ENCODE measurements at regions not wholly inside any gene's neighbourhood (a gene's known extent, or its start where the extent isn't known, plus 50 kb on each side); places are given as distances from the start of the nearest gene placed in this dataset.
"Not testable (repeated sequence)": the region's sequence is repeated elsewhere in the genome, so short reads cannot be mapped to it uniquely, and the experiment has no call there.

- no peak for DNase-seq
Observed at GRCh38 chr18:39449566-39449965, 1884.0 kb upstream of the CELF4 start.

DNA sequence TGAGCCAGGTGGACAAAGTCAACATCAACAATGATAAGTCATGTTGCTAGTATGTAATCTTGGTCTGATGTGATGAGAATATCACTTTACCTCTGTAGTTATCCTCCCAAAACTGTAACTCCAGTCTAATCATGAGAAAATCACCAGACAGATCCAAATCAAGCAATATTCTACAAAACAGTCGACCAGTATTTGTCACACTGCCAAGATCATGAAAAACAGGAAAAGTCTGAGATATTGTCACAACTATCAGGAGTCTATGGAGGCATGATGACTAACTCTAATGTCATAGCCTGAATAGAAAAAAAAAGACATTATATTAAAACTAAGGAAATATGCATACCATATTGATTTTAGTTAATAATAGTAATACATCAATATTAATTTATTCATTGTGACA lies 1883.3 kb upstream of the CELF4 start:
- DNase-seq = no peak

GRCh38 chr18:39444957-39445356 lies 1879.4 kb upstream of the CELF4 start:
- not testable (repeated sequence) for DNase-seq

DNA sequence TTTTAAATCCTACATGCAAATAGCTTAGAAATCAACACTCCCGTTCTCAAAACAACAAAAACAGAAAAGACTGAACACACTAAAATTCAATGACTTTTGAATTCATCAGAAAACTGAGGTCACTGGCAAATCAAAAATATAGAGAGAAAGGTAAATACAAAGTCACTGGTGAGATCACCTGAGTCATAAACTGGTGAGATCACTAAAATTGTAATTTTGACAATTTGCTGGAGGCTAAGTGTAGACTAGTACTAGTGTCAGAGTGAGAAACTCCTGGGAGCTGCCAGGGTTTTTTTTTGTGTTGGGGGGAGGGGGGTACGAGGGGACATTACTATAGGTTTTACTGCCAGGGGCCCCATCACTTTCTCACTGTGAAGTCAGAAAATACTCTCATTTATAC lies 1876.0 kb upstream of the CELF4 start:
- DNase-seq = no peak

DNA sequence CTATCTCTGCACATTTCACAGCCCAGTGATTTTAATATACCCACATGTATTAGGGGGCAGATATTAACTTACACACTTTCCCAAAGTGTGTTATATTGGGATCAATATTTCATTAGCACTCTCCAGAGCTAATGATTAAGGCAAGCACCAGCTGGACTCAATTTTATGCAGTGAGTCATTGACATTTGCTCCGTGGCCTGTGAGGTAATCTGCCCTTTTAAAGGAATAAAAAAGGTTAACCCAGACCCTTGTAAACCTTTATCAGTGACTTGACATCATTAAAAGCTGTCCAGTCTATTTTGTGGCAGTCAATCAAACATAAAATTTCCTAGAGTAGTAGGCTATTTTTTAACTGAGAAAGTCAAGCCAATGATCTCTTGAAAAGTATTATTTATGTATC lies 1870.4 kb upstream of the CELF4 start:
- DNase-seq = no peak

DNA sequence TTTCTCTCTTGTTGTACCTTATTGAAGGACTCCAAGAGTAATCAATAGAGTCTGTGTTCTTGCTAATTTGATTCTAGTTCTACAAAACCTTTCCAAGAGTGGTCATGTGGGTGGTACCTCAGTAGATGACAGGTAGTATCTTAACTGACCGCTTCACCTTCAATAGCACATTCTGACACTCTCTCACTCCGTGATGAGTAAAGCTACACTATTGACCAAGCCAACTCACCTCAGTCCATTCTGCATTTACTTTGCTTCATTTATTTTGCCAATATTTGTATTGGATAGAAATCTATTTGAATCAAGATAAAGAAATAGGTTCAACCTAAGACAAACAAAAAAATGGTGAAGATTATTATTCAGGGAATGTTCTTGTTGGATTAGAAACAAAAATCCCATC lies 1869.6 kb upstream of the CELF4 start:
- DNase-seq = no peak

GRCh38 chr18:39434223-39434920 lies 1868.8 kb upstream of the CELF4 start:
- no peak for DNase-seq

GRCh38 chr18:39425172-39425850 lies 1859.7 kb upstream of the CELF4 start:
- DNase-seq = no peak

DNA sequence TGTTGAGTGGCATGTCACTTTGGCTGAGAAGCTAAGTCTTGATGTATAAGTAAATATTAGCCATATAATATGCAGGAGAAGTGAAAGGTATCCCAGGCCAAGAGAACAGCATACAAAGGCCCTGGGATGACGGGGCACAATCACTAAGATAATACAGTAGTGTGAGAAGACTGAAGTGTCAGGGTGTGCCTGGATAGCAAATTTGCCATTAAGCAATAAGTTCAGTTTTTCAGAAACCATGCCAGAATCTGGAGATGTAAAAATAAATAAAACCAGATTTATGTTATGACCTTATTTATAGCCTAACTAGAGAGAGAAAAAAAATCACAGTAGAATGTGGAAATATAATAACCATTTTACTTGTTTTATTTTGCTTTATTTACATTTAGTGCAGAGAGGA lies 1858.7 kb upstream of the CELF4 start:
- DNase-seq = no peak

- DNase-seq = no peak
Observed at GRCh38 chr18:39421276-39421675, 1855.7 kb upstream of the CELF4 start.

- no peak for DNase-seq
Observed at GRCh38 chr18:39419315-39419714, 1853.7 kb upstream of the CELF4 start.

GRCh38 chr18:39415471-39415870 lies 1849.9 kb upstream of the CELF4 start:
- no peak for DNase-seq

DNA sequence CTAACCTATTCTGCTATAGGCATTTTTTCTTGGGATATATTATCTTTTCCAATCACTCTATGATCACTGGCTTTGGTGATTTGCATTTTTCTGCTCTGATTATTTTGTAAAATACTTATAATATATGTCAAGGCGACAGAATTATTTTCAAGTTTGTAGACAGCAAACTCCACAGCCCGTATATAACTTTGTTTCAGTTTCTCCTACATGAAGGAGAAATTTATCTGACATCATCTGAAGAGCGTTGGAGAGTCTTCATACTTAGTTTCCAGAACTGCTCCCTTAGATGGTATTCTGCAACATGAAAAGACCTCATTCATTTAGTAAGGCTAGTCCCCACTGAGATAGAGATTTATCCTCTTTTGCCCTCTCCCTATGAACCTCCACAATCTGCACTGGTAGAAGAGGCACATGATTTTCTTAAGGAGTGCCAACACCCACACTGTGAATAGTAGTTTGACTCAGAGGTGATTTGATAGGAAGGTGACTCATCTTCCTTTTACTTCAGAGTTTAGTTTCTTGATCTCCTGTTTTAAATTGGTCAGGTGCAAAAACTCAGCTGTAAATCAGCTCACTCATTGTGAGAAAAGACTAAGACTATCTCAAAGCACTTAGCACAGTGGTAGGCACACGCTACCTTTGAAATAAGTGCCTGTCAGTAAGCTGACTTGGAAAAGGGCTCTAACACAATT lies 1848.6 kb upstream of the CELF4 start:
- DNase-seq = no peak

DNA sequence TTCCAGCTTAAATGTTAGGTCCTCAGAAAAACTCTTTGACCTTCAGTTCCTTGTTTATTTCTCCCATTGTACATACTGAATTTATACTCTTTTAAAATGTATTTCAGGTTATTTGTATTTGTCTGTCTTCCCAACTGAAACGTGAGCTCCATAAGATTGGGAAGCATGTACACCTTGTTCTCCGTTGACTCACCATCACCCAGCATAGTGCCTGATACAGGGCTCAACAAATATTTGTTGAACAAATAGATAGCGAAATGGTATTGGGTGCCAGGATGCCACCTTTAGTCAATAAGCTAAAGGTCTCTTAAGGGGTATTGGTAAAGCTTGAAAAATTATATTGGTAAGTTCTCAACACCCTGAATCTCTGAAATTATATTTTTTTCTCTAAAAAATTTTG lies 1841.3 kb upstream of the CELF4 start:
- DNase-seq = no peak

DNA sequence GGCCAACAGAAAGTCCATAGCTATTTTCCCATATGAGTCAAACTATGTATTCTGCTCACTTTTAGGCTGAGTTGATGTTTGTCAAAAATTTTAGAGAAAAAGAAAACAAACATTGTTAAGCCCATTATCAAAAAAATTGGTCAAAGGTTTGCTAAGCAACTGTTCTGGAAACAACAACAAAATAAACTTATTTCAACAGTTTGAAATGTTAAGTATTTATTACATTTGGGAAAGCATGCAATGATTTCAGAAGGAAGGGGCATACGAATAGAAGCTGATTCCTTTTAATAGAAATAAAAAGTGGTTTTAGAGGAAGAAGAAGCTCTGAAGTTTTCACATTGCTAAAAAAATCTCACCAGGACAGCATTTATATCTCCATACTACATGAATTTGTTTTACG lies 1837.5 kb upstream of the CELF4 start:
- no peak for DNase-seq

- no peak for DNase-seq
Observed at GRCh38 chr18:39399662-39400061, 1834.1 kb upstream of the CELF4 start.

DNA sequence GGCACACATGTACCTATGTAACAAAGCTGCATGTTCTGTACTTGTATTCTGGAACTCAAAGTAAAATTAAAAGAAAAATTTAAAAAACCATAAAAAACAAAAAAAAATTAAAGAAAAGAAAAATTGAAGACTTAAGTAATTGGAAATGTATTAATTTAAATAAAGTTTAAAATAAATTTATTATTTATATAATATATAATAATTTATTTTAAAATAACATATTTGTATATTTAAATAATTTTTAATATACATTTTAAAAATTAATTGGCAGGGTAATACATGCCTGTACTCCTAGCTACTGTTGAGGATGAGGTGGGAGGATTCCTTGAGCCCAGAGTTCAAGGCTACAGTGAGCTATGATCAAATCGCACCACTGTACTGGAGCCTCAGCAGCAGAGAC lies 1830.6 kb upstream of the CELF4 start:
- DNase-seq = no peak

GRCh38 chr18:39389800-39390379 lies 1824.3 kb upstream of the CELF4 start:
- peak; percentile 83 for DNase-seq

GRCh38 chr18:39380866-39381265 lies 1815.3 kb upstream of the CELF4 start:
- DNase-seq = no peak

DNA sequence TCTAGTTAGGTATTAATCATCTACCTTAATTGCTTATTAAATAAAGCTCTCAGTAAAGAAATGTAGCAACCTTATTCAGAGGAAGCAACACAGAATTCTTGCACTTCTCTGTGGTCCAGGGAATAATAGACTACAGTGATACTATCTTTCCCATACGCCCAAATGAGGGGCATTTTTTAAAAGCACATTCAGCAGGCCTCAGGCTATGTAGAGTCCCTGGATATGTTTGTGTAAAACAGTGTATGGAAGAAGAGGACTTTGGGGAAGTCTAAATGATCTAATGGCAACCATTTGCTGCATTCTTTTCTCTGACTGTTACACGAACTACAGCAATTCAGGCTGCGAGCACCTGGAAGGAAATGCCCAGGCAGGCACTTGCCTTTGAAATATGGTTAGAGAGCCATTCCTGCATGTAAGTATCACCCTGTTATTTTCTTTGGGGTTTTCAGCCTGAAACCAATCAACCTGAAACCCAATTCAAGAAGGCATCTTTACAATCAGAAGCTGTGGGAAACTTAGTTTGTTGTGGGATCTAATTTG lies 1814.7 kb upstream of the CELF4 start:
- DNase-seq = no peak

- DNase-seq = no peak
Observed at GRCh38 chr18:39375066-39375465, 1809.5 kb upstream of the CELF4 start.

DNA sequence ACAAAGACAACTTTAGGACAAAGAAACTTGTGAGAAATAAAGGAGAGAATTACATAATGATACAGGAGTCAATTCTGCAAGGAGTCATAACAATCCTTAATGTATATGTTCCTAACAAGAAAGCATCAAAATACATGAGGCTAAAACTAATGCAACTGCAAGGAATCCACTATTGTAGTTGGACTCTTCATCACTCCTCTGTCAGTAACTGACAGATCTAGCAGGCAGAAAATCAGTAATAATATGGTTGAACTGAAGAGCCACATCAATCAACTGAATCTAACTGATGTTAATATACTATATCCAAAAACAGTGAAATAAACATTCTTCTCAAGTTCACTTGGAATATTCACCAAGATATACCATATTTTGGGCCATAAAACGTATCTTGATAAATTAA lies 1806.4 kb upstream of the CELF4 start:
- DNase-seq = no peak

- no peak for DNase-seq
Observed at GRCh38 chr18:39366656-39367055, 1801.1 kb upstream of the CELF4 start.

All from NCI-H1105 treated with DMSO at 0.1 percent for 48 hours (cell line).